Muscle of arm (tissue), 1 donor: ENCODE measurements at regions not wholly inside any gene's neighbourhood (a gene's known extent, or its start where the extent isn't known, plus 50 kb on each side); places are given as distances from the start of the nearest gene placed in this dataset.

Experiments
- DNase-seq: peaks from one replicate; pipeline ENCODE4 v3.0.0-alpha.2; 2013

DNA sequence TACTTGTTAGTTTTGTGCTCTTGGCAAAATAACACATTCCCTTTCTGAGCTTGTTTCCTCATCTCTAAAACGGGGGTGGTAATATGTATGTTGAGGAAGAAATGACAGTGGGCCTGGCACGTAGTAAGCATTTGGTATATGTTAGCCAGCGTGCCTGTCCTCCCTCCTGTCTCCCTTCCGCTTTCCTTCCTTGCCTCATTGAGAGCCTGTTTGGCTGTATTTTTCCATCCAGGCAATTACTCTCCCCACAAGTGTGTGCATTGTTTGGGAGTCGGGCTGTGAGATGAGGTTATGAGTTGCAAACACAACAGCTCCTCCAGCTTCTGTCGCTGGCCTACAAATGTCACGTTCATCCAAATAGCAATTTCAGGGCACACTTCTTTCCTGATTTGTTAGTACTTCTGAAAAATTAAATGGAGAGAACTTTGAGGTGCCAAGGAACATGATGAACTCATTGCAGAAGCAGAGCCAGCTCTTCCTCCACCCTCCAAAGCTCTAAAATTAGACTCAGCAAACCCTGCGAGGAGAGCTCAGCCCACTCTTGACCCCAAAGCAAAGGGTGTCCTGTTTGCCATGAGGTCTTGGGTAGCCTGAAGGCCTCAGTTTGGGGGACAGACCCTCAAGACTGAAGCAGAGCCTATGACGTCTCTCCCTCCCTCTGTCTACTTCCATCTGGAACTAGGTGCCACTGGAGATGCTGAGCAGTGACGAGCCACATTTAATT lies 50.7 kb upstream of the TOX2 start:
- no peak for DNase-seq

DNA sequence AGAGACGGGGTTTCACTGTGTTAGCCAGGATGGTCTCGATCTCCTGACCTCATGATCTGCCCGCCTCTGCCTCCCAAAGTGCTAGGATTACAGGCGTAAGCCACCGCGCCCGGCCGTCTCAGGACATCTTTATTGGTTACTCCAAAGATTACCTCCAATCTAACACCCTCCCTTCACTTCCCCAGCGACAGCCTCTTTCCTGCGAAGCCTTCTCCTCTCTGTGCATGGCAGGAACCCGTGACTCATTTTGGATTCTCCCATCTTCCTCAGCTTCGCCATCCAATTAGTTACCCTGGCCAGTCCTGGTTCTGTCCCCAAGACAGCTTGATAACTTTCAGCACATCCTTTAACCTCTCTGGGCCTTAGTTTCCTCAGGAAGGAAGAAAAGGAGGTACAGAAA lies 51.3 kb upstream of the TOX2 start:
- DNase-seq, result no peak

GRCh38 chr20:43862438-43862837 lies 52.2 kb upstream of the TOX2 start:
- DNase-seq, result no peak

GRCh38 chr20:43859994-43860393 lies 54.7 kb upstream of the TOX2 start:
- no peak for DNase-seq

GRCh38 chr20:43857932-43858331 lies 56.7 kb upstream of the TOX2 start:
- DNase-seq, result no peak

DNA sequence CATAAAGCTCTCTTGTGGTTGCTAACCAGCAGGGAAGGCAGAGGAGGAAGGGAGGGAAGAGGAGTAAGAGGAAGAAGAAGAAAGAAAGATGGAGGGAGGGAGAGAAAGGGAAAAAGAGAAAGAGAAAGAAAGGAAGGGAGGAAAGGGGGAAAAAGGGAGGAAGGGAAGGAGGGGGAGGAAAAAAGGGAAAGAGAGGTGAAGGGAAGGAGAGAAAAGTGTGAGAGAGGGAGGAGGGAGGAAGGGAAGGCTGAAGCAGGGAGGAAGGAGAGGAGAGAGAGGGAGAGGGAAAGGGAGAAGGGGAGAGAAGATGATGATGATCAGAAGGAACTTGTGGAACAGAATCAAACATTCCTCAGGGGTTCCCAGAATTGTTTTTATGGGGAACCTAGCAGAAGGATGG lies 57.5 kb upstream of the TOX2 start:
- no peak for DNase-seq

GRCh38 chr20:43855803-43856202 lies 58.8 kb upstream of the TOX2 start:
- DNase-seq, result no peak

DNA sequence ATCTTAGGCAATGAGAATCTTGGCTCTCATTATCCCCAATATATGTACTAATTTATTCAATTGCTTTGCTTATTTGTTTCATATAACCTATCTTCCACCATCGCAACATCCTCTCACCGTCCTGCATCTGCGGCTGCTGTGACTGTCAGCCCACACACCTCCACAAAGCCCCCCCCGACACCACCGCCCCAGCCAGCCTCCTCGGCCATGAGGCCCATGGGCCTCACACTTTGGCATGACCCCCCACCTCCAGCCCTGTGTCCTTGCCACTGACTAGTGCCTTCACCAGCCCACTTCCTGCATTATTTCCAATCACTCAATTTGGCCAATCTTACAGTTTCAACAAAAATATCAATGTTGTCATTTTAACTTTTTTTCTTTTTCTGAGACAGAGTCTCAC lies 60.7 kb upstream of the TOX2 start:
- no peak for DNase-seq

DNA sequence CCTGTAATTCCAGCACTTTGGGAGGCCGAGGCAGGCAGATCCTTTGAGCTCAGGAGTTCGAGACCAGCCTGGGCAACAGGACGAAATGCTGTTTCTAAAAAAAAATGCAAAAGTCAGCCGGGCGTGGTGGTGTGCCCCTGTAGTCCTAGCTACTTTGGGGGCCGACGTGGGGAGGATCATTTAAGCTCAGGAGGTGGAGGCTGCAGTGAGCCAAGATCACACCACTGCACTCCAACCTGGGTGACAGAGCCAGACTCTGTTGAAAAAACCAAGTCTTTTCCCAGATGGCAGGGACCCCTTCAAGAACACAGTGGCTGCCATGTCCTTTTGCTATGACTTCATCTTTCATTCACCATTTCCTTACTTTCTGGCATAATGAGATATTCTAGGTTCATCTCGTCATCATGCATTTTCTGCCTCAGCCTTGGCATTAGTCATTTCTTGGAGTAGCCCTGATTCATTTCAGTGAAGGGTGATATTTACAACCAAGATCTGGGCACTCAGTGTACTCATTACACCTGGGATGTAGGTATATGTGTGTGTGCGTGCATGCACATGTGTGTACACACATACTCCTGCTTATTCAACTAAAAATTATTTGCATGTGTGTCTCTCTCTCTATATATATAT lies 61.4 kb upstream of the TOX2 start:
- DNase-seq, result no peak

GRCh38 chr20:43849496-43850186 lies 65.0 kb upstream of the TOX2 start:
- DNase-seq, result no peak

- no peak for DNase-seq
Observed at GRCh38 chr20:43846516-43846905, 68.1 kb upstream of the TOX2 start.

DNA sequence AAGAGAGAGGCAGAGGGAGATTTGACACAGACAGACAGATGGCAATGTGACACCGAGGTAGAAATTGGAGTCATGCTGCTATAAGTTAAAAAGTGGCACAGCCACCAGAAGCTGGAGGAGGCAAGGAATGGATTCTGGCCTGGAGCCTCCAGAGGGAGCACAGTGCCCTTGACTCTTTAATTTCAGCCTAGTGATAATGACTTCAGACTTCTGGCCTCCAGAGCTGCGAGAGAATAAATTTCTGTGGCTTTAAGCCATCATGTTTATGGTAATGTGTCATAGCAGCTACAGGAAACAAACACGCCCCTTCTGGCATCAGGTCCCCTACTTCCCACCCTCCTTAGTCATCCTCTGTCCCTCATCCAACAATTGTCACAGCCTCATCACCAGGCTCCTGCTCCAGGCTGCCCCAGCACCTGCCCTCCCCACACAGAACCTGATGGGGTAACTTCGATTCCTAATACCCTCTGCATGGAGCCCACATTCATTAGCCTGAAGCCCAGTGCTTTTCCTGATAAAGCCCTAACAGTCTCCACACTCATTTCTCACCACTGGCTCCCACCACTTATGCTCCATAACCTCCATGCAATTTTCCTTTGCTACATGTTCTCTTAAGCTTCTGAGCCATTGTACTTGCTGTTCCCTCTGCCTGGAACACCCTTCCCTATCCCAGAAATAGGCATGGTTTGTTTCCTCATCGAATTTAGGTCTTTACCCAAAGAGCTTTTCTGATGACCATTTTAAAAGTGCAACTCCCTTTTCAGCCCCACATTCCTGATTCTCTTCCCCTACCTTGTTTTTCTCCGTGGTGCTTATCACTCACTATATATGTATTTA lies 69.7 kb upstream of the TOX2 start:
- peak; percentile 60 for DNase-seq

DNA sequence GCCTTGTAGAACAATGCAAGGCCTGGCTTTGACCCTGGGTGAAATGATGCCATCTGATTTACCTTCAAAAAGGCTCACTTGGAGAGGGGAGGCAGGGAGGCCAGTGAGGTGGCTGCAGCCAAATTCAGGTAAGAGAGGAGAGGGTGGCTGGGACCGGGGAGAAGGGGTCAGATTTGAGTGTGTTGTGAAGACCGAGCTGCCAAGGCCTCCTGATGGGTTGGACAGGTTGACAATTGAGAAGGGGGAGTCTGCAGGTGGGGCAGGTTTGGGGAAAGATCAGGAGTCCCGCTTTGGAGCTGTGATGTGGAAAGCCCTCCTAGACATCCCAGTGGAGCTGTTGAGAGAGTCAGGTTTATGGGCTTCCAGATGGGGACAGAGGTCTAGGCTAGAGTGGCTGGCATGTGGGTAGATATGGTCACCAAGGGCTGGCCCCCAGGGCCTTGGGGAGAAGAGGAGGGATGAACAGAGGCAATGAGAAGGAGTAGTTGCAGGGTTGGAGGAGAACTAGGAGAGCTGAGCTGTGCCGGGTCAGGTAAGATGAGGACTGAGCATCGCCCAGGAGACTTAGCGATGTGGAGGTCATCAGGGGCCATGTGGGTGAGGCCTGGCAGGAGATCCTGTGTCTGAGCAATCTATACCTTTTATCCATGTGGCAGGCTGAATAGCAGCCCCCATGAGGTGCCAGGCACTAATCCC lies 70.5 kb upstream of the TOX2 start:
- DNase-seq, result no peak

GRCh38 chr20:43843096-43843964 lies 71.3 kb upstream of the TOX2 start:
- DNase-seq, result no peak

- no peak for DNase-seq
Observed at GRCh38 chr20:43842126-43843020, 72.3 kb upstream of the TOX2 start.

- no peak for DNase-seq
Observed at GRCh38 chr20:43840382-43841070, 74.1 kb upstream of the TOX2 start.

DNA sequence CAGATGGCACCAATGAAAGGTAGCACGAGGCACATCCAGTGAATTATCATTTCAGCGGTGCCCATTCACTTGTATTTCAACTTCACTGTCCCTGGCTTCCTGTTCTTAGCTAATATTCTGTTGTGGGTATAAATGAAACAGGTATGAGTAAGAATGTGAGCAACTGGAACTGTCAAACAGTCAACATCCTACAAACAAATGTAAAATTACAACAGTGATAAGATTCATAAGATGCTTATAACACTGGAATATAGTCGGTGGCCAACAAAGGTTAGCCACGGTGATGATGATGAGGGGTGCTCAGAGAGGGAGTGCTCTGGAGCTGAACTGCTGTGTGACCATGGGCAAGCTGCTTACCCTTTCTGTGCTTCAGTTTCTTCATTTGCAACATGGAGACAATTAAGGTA lies 74.9 kb upstream of the TOX2 start:
- no peak for DNase-seq

DNA sequence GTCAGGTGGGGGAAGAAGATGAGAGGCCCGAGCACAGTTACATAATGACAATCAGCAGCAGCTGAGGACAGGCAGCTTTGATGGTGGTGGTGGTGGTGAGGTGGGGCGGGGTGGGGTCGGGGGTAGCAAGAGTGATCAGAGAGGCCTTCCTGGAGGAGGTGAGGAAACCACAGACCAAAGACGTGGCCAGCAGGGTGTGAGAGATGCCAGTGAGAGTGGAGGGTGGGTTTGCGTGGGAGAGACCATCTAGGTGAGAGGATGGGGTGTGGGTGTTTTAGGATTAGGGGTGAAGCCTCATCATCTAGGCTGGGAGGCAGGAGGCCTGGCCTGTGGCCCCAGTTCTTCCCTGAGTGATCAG lies 76.0 kb upstream of the TOX2 start:
- DNase-seq, result no peak
